GM12878 (cell line): ENCODE measurements at regions not wholly inside any gene's neighbourhood (a gene's known extent, or its start where the extent isn't known, plus 50 kb on each side); places are given as distances from the start of the nearest gene placed in this dataset.

Experiments
- ATAC-seq: fragments of 200-7000 bp; cut with Tn5 transposase; 3 replicates; pipeline ENCODE4 v1.9.1; 2020; ENCODE audit warnings: mild to moderate bottlenecking, moderate library complexity
- BruUV-seq: library from RNA; stranded (reverse); fragments of 400-500 nt; replicated peaks from 2 replicates; lab custom pipeline; 2021; lab: Mats Ljungman, UMichigan
- CTCF ChIA-PET: fragments of 300-600 bp; sonication (Branson Sonifier 250); formaldehyde crosslinking; extraction: SDS; loops from one replicate; lab custom pipeline; 2021; ENCODE audit warnings: inconsistent platforms; lab: Yijun Ruan, JAX
- POLR2A ChIA-PET: fragments of 350-600 bp; formaldehyde crosslinking; extraction: SDS; loops from one replicate; lab custom pipeline; 2021; ENCODE audit warnings: inconsistent platforms; lab: Charles Lee
- RAD21 ChIA-PET: fragments of 300-600 bp; sonication (Branson Sonifier 250); formaldehyde crosslinking; loops from one replicate; lab custom pipeline; 2023; ENCODE audit warnings: antibody characterized with exemption; ENCODE audit not compliant: unreplicated experiment; lab: Charles Lee
- SMC1A ChIA-PET: fragments of 300-600 bp; sonication (Branson Sonifier 250); formaldehyde crosslinking; loops from one replicate; lab custom pipeline; 2023; ENCODE audit not compliant: unreplicated experiment, uncharacterized antibody; lab: Charles Lee
- DNase-seq: peaks from one replicate; pipeline ENCODE4 v3.0.0-alpha.2; 2011; ENCODE audit warnings: low read depth, low spot score
- FAIRE-seq: peaks from 3 replicates; lab custom pipeline; 2011; peaks lifted over from hg19 to GRCh38; lab: Jason Lieb, UNC
- H2AFZ ChIP-seq: 2 replicates; pipeline ENCODE4 v1.6.0; 2011; ENCODE audit warnings: low read depth, low read length, control low read depth; ENCODE audit not compliant: control insufficient read depth
- H3K27ac ChIP-seq: 2 replicates; pipeline ENCODE4 v1.5.1; 2011; ENCODE audit warnings: control low read depth; ENCODE audit not compliant: control insufficient read depth, insufficient read depth
- H3K27me3 ChIP-seq, 2 experiments: replicated peaks in 1 of 2; 2 replicates each; pipeline versions ENCODE4 v1.6.0 to v1.6.1; 2011; ENCODE audit warnings: low read length in 1 of 2; ENCODE audit not compliant: control insufficient read depth in 2 of 2, insufficient read depth in 2 of 2
- H3K36me3 ChIP-seq, 2 experiments: 2 replicates each; pipeline ENCODE4 v1.5.1; 2011; ENCODE audit warnings: low read length in 1 of 2; ENCODE audit not compliant: control insufficient read depth in 2 of 2, insufficient read depth in 2 of 2
- H3K4me1 ChIP-seq: 2 replicates; pipeline ENCODE4 v1.6.1; 2011; ENCODE audit warnings: mild to moderate bottlenecking, low read length, moderate library complexity, mixed read lengths; ENCODE audit not compliant: control insufficient read depth, insufficient read depth
- H3K4me2 ChIP-seq: 2 replicates; pipeline ENCODE4 v1.6.0; 2011; ENCODE audit warnings: control low read depth; ENCODE audit not compliant: control insufficient read depth, insufficient read depth
- H3K4me3 ChIP-seq: fragments of 200-600 bp; sonication (generic); 2 replicates; pipeline ENCODE4 v1.5.1; 2016
- H3K79me2 ChIP-seq: 2 replicates; pipeline ENCODE4 v1.6.0; 2011; ENCODE audit warnings: low read length; ENCODE audit not compliant: control insufficient read depth, insufficient read depth
- H3K9ac ChIP-seq: 2 replicates; pipeline ENCODE4 v1.8.0; 2011; ENCODE audit warnings: low read length, control low read depth, mixed read lengths; ENCODE audit not compliant: control insufficient read depth, insufficient read depth
- H3K9me3 ChIP-seq: replicated peaks from 3 replicates; pipeline ENCODE4 v1.5.1; 2011; ENCODE audit warnings: mild to moderate bottlenecking, low read length; ENCODE audit not compliant: control insufficient read depth, insufficient read depth
- H4K20me1 ChIP-seq: 2 replicates; pipeline ENCODE4 v1.6.0; 2011; ENCODE audit not compliant: control insufficient read depth, insufficient read depth
- BCLAF1 ChIP-seq: fragments of 450-650 bp; IDR thresholded peaks from 2 replicates; pipeline ENCODE4 v1.6.1; 2017; ENCODE audit warnings: antibody characterized with exemption, mild to moderate bottlenecking, moderate library complexity
- BRCA1 ChIP-seq: IDR thresholded peaks from 2 replicates; pipeline ENCODE4 v1.6.1; 2011; ENCODE audit warnings: low read depth, low read length, improper control_type of control experiment
- E2F8 ChIP-seq: fragments of 450-650 bp; IDR thresholded peaks from 2 replicates; pipeline ENCODE4 v1.6.1; 2018; ENCODE audit warnings: mild to moderate bottlenecking, low read depth, moderate library complexity; ENCODE audit not compliant: partially characterized antibody
- KAT2A ChIP-seq: conservative IDR thresholded peaks from 2 replicates; pipeline ENCODE4 v1.6.1; 2011; ENCODE audit warnings: low read depth, low read length; ENCODE audit not compliant: control insufficient read depth
- RUNX3 ChIP-seq: IDR thresholded peaks from 2 replicates; pipeline ENCODE4 v1.6.1; 2012; ENCODE audit warnings: low read length, inconsistent platforms
- SMAD5 ChIP-seq: IDR thresholded peaks from 2 replicates; pipeline ENCODE4 v1.6.1; 2016; ENCODE audit warnings: antibody characterized with exemption, low read depth
- TCF7 ChIP-seq: IDR thresholded peaks from 2 replicates; pipeline ENCODE4 v1.6.1; 2014; ENCODE audit warnings: antibody characterized with exemption, borderline replicate concordance
- WGBS: methylation state at CpG from one replicate; pipeline ENCODE4 v1.1.6; 2016; ENCODE audit warnings: low lambda C conversion rate; ENCODE audit not compliant: insufficient replicate concordance, insufficient coverage; ENCODE audit errors: missing lambda C conversion rate; 5-methylcytosine and 5-hydroxymethylcytosine counted together
- in situ Hi-C: fragments of 300-500 bp; cut with MboI; formaldehyde crosslinking; loops from 9 replicates; pipeline ENCODE4 v1.14.3; 2018; ENCODE audit warnings: mixed read lengths
- intact Hi-C: fragments of 100-400 bp; cut with micrococcal nuclease; formaldehyde crosslinking; loops from one replicate; pipeline ENCODE4 v1.14.2; 2022; ENCODE audit not compliant: unreplicated experiment

- DNase-seq, result no peak
- WGBS, result 58% methylated on average over 6 of the region's 6 CpGs
- TF ChIP-seq KAT2A (no peak), E2F8 (no peak), BRCA1 (no peak), TCF7 (no peak), RUNX3 (no peak), SMAD5 (no peak), BCLAF1 (no peak)
- Histone ChIP-seq H3K27me3 (no peaks in the 10 kb centered on the region), H3K4me1 (no peaks in the 10 kb centered on the region), H3K27ac (no peak overlapping the region), H3K4me2 (no peak overlapping the region), H4K20me1 (no peaks in the 10 kb centered on the region), H3K9ac (no peak overlapping the region), H3K79me2 (no peaks in the 10 kb centered on the region), H3K4me3 (no peak overlapping the region), H2AFZ (no peak overlapping the region), H3K36me3 (no peaks in the 10 kb centered on the region), H3K9me3 (no peaks in the 10 kb centered on the region)
- no TSS peak for BruUV-seq
- ChIA-PET RAD21 (no interaction called here), POLR2A (no interaction called here), SMC1A (interaction anchor here (1.4 kb wide), 1 partner anchor 14 kb away, joined by 4 read pairs; no protein-coding TSS in a partner anchor), CTCF (interaction anchor here (1.2 kb wide), 1 partner anchor 33 kb away, joined by 3 read pairs; no protein-coding TSS in a partner anchor)
- FAIRE-seq, result no peak
- intact Hi-C loops, result no loop called here
- in situ Hi-C loops, result no loop called here
- ATAC-seq, result no peak
Measured at GRCh38 chr14:53599221-53599945, 357.2 kb downstream of the BMP4 start.
